ENCODE measurements at regions not wholly inside any gene's neighbourhood (a gene's known extent, or its start where the extent isn't known, plus 50 kb on each side); places are given as distances from the start of the nearest gene placed in this dataset.

- Histone ChIP-seq H3K4me1 (ENCODE audit: insufficient read depth, low read length) (no peaks in the 10 kb centered on the region), H3K9me3 (ENCODE audit: insufficient read depth, low read depth, low read length) (peaks cover 4% of the 10 kb centered on the region), H2AFZ (ENCODE audit: low read depth, low read length) (no peak overlapping the region), H4K20me1 (ENCODE audit: insufficient read depth, low read length) (no peaks in the 10 kb centered on the region), H3K79me2 (ENCODE audit: insufficient read depth, low read length) (no peaks in the 10 kb centered on the region), H3K27ac (ENCODE audit: low read depth, low read length) (no peak overlapping the region), H3K36me3 (ENCODE audit: insufficient read depth, low read length) (no peaks in the 10 kb centered on the region), H3K27me3 (ENCODE audit: insufficient read depth, low read length) (no peaks in the 10 kb centered on the region), H3K4me3 (ENCODE audit: insufficient read depth, low read depth, low read length) (no peak overlapping the region), H3K4me2 (ENCODE audit: low read length) (no peak overlapping the region), H3K9ac (ENCODE audit: low read length) (no peak overlapping the region)
- FAIRE-seq (no peak), DNase-seq (ENCODE audit: low read depth) (no peak)
- peaks cover 21% of the 10 kb centered on the region for H3K9me3 Mint-ChIP-seq (ENCODE audit: unreplicated experiment)
- no peak overlapping the region for H3K27ac Mint-ChIP-seq (ENCODE audit: unreplicated experiment)
- peaks cover 3% of the 10 kb centered on the region for H3K4me1 Mint-ChIP-seq (ENCODE audit: low read depth, unreplicated experiment)
- no peaks in the 10 kb centered on the region for H3K27me3 Mint-ChIP-seq (ENCODE audit: low read depth, unreplicated experiment)
- TF ChIP-seq, protein P1, sequence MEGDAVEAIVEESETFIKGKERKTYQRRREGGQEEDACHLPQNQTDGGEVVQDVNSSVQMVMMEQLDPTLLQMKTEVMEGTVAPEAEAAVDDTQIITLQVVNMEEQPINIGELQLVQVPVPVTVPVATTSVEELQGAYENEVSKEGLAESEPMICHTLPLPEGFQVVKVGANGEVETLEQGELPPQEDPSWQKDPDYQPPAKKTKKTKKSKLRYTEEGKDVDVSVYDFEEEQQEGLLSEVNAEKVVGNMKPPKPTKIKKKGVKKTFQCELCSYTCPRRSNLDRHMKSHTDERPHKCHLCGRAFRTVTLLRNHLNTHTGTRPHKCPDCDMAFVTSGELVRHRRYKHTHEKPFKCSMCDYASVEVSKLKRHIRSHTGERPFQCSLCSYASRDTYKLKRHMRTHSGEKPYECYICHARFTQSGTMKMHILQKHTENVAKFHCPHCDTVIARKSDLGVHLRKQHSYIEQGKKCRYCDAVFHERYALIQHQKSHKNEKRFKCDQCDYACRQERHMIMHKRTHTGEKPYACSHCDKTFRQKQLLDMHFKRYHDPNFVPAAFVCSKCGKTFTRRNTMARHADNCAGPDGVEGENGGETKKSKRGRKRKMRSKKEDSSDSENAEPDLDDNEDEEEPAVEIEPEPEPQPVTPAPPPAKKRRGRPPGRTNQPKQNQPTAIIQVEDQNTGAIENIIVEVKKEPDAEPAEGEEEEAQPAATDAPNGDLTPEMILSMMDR (IDR thresholded peaks at IDR 0.05; ENCODE audit: insufficient read depth, low read depth, low read length) = no peak
- no peak for TF ChIP-seq EZH2 (IDR thresholded peaks at IDR 0.05; ENCODE audit: insufficient read depth, low read length)
- no peaks in the 10 kb centered on the region for H3K36me3 Mint-ChIP-seq (ENCODE audit: low read depth, unreplicated experiment)
- no peak overlapping the region for H3K4me3 Mint-ChIP-seq (ENCODE audit: unreplicated experiment)
Measured at GRCh38 chr5:5622806-5623205, 200.3 kb downstream of the ICE1 start.

DNA sequence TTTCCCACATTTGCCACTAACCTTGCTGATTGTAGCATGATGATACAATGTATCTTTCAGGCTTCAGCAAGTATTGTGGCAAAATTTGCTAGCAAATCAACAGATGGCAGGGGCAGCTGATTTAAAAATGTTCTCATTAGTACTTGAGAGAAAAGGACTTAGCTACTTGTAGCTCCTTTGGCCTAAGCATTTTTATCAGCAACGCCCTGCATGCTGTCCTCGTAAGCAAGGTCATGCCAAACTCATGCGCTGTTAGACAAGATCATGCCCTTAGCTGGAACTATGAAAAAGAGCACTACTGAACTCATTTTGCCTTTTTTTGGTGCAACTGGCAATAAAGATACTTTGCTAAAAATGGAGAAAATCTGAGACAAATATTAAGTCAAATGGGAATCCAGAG, 197.1 kb downstream of the ICE1 start:
- no peak overlapping the region for H3K9ac ChIP-seq (ENCODE audit: low read length)
- H3K4me3 ChIP-seq (ENCODE audit: insufficient read depth, low read depth, low read length) = no peak overlapping the region
- no peak overlapping the region for H3K27ac Mint-ChIP-seq (ENCODE audit: unreplicated experiment)
- H3K4me1 ChIP-seq (ENCODE audit: insufficient read depth, low read length) = no peaks in the 10 kb centered on the region
- H3K79me2 ChIP-seq (ENCODE audit: insufficient read depth, low read length) = no peaks in the 10 kb centered on the region
- no peaks in the 10 kb centered on the region for H3K36me3 ChIP-seq (ENCODE audit: insufficient read depth, low read length)
- no peak overlapping the region for H3K4me3 Mint-ChIP-seq (ENCODE audit: unreplicated experiment)
- H3K27me3 ChIP-seq (ENCODE audit: insufficient read depth, low read length) = no peaks in the 10 kb centered on the region
- H3K27me3 Mint-ChIP-seq (ENCODE audit: low read depth, unreplicated experiment) = no peaks in the 10 kb centered on the region
- H3K36me3 Mint-ChIP-seq (ENCODE audit: low read depth, unreplicated experiment) = no peaks in the 10 kb centered on the region
- DNase-seq (ENCODE audit: low read depth) (no peak), FAIRE-seq (no peak)
- H3K9me3 ChIP-seq (ENCODE audit: insufficient read depth, low read depth, low read length) = no peaks in the 10 kb centered on the region
- TF ChIP-seq, protein P1 (IDR thresholded peaks at IDR 0.05; ENCODE audit: insufficient read depth, low read depth, low read length) = no peak
- TF ChIP-seq EZH2 (IDR thresholded peaks at IDR 0.05; ENCODE audit: insufficient read depth, low read length) = no peak
- H2AFZ ChIP-seq (ENCODE audit: low read depth, low read length) = no peak overlapping the region
- H3K9me3 Mint-ChIP-seq (ENCODE audit: unreplicated experiment) = peaks cover 19% of the 10 kb centered on the region
- no peak overlapping the region for H3K4me2 ChIP-seq (ENCODE audit: low read length)
- H4K20me1 ChIP-seq (ENCODE audit: insufficient read depth, low read length) = no peaks in the 10 kb centered on the region
- H3K27ac ChIP-seq (ENCODE audit: low read depth, low read length) = no peak overlapping the region
- peaks cover 3% of the 10 kb centered on the region for H3K4me1 Mint-ChIP-seq (ENCODE audit: low read depth, unreplicated experiment)

DNA sequence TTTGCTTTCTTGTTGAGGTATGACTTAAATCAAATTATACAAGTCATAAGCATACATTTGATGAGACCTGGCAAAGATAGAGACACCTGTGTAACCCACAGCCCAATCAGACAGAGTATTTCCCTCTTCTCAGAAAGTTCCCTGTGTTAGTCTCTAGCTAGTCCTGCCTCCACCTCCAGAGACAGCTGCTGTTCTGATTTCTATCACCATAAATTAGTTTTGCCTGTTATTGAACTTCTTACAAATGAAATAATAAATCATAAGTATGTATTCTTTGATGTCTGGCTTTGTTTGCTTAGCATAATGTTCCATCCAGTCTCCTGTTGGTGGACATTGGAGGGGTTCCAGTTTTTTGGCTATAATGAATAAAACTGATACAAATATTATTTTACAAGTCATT, 194.5 kb downstream of the ICE1 start:
- FAIRE-seq = no peak
- Mint-ChIP-seq H3K27me3 (ENCODE audit: low read depth, unreplicated experiment) (no peaks in the 10 kb centered on the region), H3K27ac (ENCODE audit: unreplicated experiment) (no peak overlapping the region), H3K9me3 (ENCODE audit: unreplicated experiment) (peaks cover 2% of the 10 kb centered on the region), H3K4me1 (ENCODE audit: low read depth, unreplicated experiment) (peaks cover 3% of the 10 kb centered on the region), H3K4me3 (ENCODE audit: unreplicated experiment) (no peak overlapping the region), H3K36me3 (ENCODE audit: low read depth, unreplicated experiment) (no peaks in the 10 kb centered on the region)
- no peak for DNase-seq (ENCODE audit: low read depth)
- Histone ChIP-seq H2AFZ (ENCODE audit: low read depth, low read length) (no peak overlapping the region), H4K20me1 (ENCODE audit: insufficient read depth, low read length) (no peaks in the 10 kb centered on the region), H3K36me3 (ENCODE audit: insufficient read depth, low read length) (no peaks in the 10 kb centered on the region), H3K4me3 (ENCODE audit: insufficient read depth, low read depth, low read length) (no peak overlapping the region), H3K4me1 (ENCODE audit: insufficient read depth, low read length) (no peaks in the 10 kb centered on the region), H3K4me2 (ENCODE audit: low read length) (no peak overlapping the region), H3K79me2 (ENCODE audit: insufficient read depth, low read length) (no peaks in the 10 kb centered on the region), H3K9ac (ENCODE audit: low read length) (no peak overlapping the region), H3K27ac (ENCODE audit: low read depth, low read length) (no peak overlapping the region), H3K27me3 (ENCODE audit: insufficient read depth, low read length) (no peaks in the 10 kb centered on the region), H3K9me3 (ENCODE audit: insufficient read depth, low read depth, low read length) (no peaks in the 10 kb centered on the region)
- TF ChIP-seq, protein P1 (IDR thresholded peaks at IDR 0.05; ENCODE audit: insufficient read depth, low read depth, low read length) = no peak
- no peak for TF ChIP-seq EZH2 (IDR thresholded peaks at IDR 0.05; ENCODE audit: insufficient read depth, low read length)
